HG03469 (cell line): ENCODE measurements at regions not wholly inside any gene's neighbourhood (a gene's known extent, or its start where the extent isn't known, plus 50 kb on each side); places are given as distances from the start of the nearest gene placed in this dataset.

ENCODE experiments used
- ATAC-seq: cut with Tn5 transposase; IDR thresholded peaks from one replicate; pipeline ENCODE4 v1.9.1; 2021; ENCODE audit warnings: mild to moderate bottlenecking, moderate library complexity, moderate number of reproducible peaks; ENCODE audit not compliant: unreplicated experiment

- ATAC-seq: no peak
Measured at GRCh38 chr7:51477323-51477722, 160.7 kb upstream of the COBL start.

- ATAC-seq: no peak
Measured at GRCh38 chr7:51476026-51476425, 159.4 kb upstream of the COBL start.

GRCh38 chr7:51472873-51473272 is 156.3 kb upstream of the COBL start:
- no peak for ATAC-seq

- ATAC-seq: no peak
Measured at GRCh38 chr7:51471981-51472296, 155.3 kb upstream of the COBL start.

GRCh38 chr7:51471210-51471980 is 154.8 kb upstream of the COBL start:
- ATAC-seq: no peak

GRCh38 chr7:51467384-51468017 is 150.9 kb upstream of the COBL start:
- no peak for ATAC-seq

GRCh38 chr7:51459809-51460208 is 143.2 kb upstream of the COBL start:
- ATAC-seq: no peak

GRCh38 chr7:51458693-51459092 is 142.1 kb upstream of the COBL start:
- ATAC-seq: no peak

- ATAC-seq: no peak
Measured at GRCh38 chr7:51457079-51457478, 140.5 kb upstream of the COBL start.

GRCh38 chr7:51456431-51457060 is 139.9 kb upstream of the COBL start:
- no peak for ATAC-seq

- ATAC-seq: no peak
Measured at GRCh38 chr7:51455948-51456347, 139.3 kb upstream of the COBL start.

- ATAC-seq: no peak
Measured at GRCh38 chr7:51455513-51455912, 138.9 kb upstream of the COBL start.

- no peak for ATAC-seq
Measured at GRCh38 chr7:51455086-51455485, 138.5 kb upstream of the COBL start.

- ATAC-seq: no peak
Measured at GRCh38 chr7:51452694-51453093, 136.1 kb upstream of the COBL start.

GRCh38 chr7:51451751-51452476 is 135.3 kb upstream of the COBL start:
- no peak for ATAC-seq

- ATAC-seq: no peak
Measured at GRCh38 chr7:51450541-51450940, 133.9 kb upstream of the COBL start.

- no peak for ATAC-seq
Measured at GRCh38 chr7:51446785-51447184, 130.2 kb upstream of the COBL start.

- no peak for ATAC-seq
Measured at GRCh38 chr7:51446356-51446755, 129.7 kb upstream of the COBL start.

- no peak for ATAC-seq
Measured at GRCh38 chr7:51444936-51445335, 128.3 kb upstream of the COBL start.

- peak; percentile 44 for ATAC-seq
Measured at GRCh38 chr7:51430480-51431086, 114.0 kb upstream of the COBL start.

- ATAC-seq: no peak
Measured at GRCh38 chr7:51428217-51428887, 111.7 kb upstream of the COBL start.
